ENCODE measurements at regions not wholly inside any gene's neighbourhood (a gene's known extent, or its start where the extent isn't known, plus 50 kb on each side); places are given as distances from the start of the nearest gene placed in this dataset.
A peak's percentile ranks its signal among the peaks of the same experiment; 100 is the strongest.

DNA sequence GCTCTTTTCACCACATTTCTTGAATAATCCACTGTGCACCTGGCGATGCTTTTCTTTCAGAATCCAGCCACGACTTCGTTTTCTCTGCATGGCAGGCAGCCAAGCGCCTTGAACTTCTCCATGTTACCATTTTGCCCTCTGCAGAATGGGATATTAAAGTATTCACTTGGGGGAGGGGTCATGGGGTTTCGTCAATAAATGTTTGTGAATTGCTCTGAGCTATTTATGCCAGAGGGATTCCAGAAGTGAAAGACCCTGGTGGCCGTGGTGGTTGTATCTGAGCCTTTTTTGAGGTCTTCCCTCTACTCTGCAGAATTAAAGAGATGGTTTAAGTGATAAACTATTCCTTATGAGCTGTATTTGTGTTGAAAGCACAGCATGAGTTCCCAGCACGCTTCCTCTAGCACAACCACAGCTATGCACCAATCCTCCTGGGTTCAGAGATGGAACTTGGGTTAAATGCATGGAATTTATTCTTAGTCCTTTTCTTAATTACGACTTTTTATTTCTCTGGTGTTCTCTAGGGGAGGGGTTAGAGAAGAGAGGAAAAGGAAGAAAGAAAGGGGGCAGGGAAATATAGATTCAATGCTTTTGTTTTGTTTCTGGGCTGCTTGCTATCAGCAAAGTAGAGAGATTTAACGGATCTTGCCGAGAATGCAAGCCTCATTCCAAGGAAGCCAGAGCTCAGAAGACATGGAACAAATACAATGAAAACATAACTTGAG, 478.2 kb upstream of the TNC start:
- no peak for DNase-seq (ENCODE audit: low spot score in 2 of 2, unreplicated experiment in 2 of 2)
- peaks cover 27% of the 10 kb centered on the region for H3K4me1 Mint-ChIP-seq

DNA sequence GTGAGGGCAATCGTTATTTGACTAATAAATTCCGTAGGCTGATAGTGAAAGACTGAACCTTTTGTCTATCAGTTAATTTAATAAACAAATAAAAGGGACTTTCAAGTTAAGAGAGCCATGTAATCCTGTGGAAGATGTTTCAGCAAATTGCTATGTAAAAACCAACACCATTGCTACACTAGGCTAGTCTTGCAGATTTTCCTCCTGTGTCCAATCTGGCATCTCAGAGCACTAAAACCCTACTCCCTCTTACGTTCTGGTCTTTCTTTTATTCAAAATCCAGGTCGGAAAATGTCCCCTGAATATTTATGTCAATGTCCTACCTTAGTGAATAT, 478.8 kb upstream of the TNC start:
- DNase-seq (ENCODE audit: low spot score in 2 of 2, unreplicated experiment in 2 of 2) = no peak
- Mint-ChIP-seq H3K9me3 (no peaks in the 10 kb centered on the region), H3K27ac (peak overlapping the region; percentile 70), H3K4me3 (no peak overlapping the region), H3K4me1 (peaks cover 22% of the 10 kb centered on the region), H3K27me3 (ENCODE audit: low read depth) (no peaks in the 10 kb centered on the region), H3K36me3 (no peaks in the 10 kb centered on the region)
- TF ChIP-seq, protein P1, sequence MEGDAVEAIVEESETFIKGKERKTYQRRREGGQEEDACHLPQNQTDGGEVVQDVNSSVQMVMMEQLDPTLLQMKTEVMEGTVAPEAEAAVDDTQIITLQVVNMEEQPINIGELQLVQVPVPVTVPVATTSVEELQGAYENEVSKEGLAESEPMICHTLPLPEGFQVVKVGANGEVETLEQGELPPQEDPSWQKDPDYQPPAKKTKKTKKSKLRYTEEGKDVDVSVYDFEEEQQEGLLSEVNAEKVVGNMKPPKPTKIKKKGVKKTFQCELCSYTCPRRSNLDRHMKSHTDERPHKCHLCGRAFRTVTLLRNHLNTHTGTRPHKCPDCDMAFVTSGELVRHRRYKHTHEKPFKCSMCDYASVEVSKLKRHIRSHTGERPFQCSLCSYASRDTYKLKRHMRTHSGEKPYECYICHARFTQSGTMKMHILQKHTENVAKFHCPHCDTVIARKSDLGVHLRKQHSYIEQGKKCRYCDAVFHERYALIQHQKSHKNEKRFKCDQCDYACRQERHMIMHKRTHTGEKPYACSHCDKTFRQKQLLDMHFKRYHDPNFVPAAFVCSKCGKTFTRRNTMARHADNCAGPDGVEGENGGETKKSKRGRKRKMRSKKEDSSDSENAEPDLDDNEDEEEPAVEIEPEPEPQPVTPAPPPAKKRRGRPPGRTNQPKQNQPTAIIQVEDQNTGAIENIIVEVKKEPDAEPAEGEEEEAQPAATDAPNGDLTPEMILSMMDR (IDR thresholded peaks at IDR 0.05; ENCODE audit: unreplicated experiment) = no peak

More for the DNA sequence above, 478.2 kb upstream of the TNC start:
- Mint-ChIP-seq H3K27me3 (ENCODE audit: low read depth) (no peaks in the 10 kb centered on the region), H3K36me3 (no peaks in the 10 kb centered on the region), H3K9me3 (no peaks in the 10 kb centered on the region), H3K4me3 (peak overlapping the region; percentile 7), H3K27ac (peak overlapping the region; percentile 43)
- TF ChIP-seq, protein P1 (IDR thresholded peaks at IDR 0.05; ENCODE audit: unreplicated experiment) = no peak

DNA sequence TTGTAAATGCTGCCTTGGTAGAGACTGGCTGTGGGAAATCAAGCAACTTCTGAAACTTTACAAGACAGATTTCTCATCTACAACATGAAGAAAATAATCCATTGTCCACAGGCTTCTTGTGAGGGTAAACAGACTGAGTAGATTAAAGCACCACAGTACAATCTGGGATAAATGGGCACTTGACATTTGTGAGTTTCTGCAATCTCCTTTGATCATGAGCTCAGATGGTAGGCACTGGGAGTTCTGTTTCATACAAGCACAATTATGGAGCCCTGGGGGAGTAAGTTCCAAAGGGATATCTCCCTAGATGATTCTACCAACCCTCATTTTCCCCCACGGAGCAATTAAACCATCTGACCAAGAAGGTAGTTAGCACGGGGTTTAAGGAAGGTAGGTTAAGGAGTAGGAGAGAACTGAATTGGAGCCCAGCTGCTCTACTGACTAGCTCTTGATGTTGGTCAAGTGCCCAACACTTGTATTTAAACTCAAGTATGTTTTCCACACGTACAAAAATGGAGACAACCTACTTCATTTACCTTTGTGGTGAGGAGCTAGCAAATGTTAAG, 479.5 kb upstream of the TNC start:
- DNase-seq (ENCODE audit: low spot score in 2 of 2, unreplicated experiment in 2 of 2) = no peak
- Mint-ChIP-seq H3K27me3 (ENCODE audit: low read depth) (no peaks in the 10 kb centered on the region), H3K27ac (peak overlapping the region; percentile 70), H3K36me3 (no peaks in the 10 kb centered on the region), H3K4me3 (peak overlapping the region; percentile 17), H3K9me3 (no peaks in the 10 kb centered on the region), H3K4me1 (peaks cover 21% of the 10 kb centered on the region)
- TF ChIP-seq, protein P1 (IDR thresholded peaks at IDR 0.05; ENCODE audit: unreplicated experiment) = no peak

DNA sequence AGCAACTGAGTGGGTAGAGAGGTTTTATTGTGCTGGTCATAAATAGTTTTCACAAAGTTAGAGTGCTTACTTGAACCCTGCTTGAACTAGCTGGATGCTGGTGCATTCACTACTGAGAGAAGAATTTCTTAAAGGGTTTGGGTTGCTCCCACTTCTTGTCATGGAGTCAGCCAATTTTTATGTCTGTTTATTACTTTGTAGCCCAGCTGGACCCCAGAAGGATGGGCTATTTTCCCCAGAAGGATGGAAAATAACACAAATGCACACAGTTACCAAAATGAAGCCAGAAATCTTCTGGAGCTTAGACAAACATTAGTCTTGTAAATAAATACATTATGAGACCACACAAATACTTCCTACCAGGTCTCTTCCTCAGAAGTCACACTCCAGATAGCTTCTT, 480.8 kb upstream of the TNC start:
- H3K36me3 Mint-ChIP-seq = no peaks in the 10 kb centered on the region
- TF ChIP-seq, protein P1 (IDR thresholded peaks at IDR 0.05; ENCODE audit: unreplicated experiment) = no peak
- H3K9me3 Mint-ChIP-seq = no peaks in the 10 kb centered on the region
- DNase-seq (ENCODE audit: low spot score in 2 of 2, unreplicated experiment in 2 of 2) = no peak
- no peak overlapping the region for H3K4me3 Mint-ChIP-seq
- peaks cover 17% of the 10 kb centered on the region for H3K4me1 Mint-ChIP-seq
- H3K27me3 Mint-ChIP-seq (ENCODE audit: low read depth) = no peaks in the 10 kb centered on the region
- H3K27ac Mint-ChIP-seq = no peak overlapping the region

DNA sequence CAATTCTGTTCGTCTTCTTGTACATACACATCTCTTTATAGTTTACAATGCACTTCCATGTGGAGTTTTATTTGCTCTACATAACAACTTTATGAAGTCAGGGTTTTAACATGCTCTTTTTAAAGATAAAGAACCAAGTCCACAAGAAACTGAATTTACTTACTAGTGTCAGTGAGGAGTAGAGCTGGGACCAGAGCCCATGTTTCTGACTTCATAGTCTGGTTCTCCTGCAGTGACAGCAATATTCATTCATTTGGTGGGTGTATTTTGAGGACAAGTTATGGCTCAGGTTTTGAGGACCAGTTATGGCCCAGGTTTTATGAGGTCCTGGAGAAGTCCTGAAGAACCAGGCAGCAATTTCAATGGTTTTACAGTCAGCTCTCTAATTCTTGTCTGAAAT, 481.9 kb upstream of the TNC start:
- H3K27me3 Mint-ChIP-seq (ENCODE audit: low read depth) = no peaks in the 10 kb centered on the region
- no peaks in the 10 kb centered on the region for H3K36me3 Mint-ChIP-seq
- no peaks in the 10 kb centered on the region for H3K9me3 Mint-ChIP-seq
- no peak overlapping the region for H3K27ac Mint-ChIP-seq
- TF ChIP-seq, protein P1 (IDR thresholded peaks at IDR 0.05; ENCODE audit: unreplicated experiment) = no peak
- no peak overlapping the region for H3K4me3 Mint-ChIP-seq
- DNase-seq (ENCODE audit: low spot score in 2 of 2, unreplicated experiment in 2 of 2) = no peak
- H3K4me1 Mint-ChIP-seq = peaks cover 10% of the 10 kb centered on the region

All from mesothelial cell of epicardium (in vitro differentiated cells).